OCI-LY3 (cell line): ENCODE measurements at regions not wholly inside any gene's neighbourhood (a gene's known extent, or its start where the extent isn't known, plus 50 kb on each side); places are given as distances from the start of the nearest gene placed in this dataset.

ENCODE experiments used
- H2AFZ ChIP-seq: fragments of 200-600, 300-600 bp; shearing (Covaris generic); 2 replicates; pipeline ENCODE4 v1.6.0; 2014; ENCODE audit warnings: antibody characterized with exemption, low read depth, low read length
- H3K27ac ChIP-seq: fragments of 200-600, 300-600 bp; sonication (generic); 2 replicates; pipeline ENCODE4 v1.5.1; 2014; ENCODE audit warnings: mild to moderate bottlenecking, low read length, moderate library complexity, mixed read lengths
- H3K27me3 ChIP-seq: fragments of 200-600, 300-600 bp; sonication (generic); 2 replicates; pipeline ENCODE4 v1.6.1; 2014; ENCODE audit warnings: low read depth, low read length, mixed read lengths
- H3K36me3 ChIP-seq: fragments of 200-600, 300-600 bp; sonication (generic); replicated peaks from 2 replicates; pipeline ENCODE3; 2014; ENCODE audit warnings: low read depth, low read length, mixed read lengths
- H3K4me1 ChIP-seq: fragments of 300-600, 200-600 bp; sonication (generic); 2 replicates; pipeline ENCODE4 v1.6.1; 2014; ENCODE audit warnings: low read length, mixed read lengths
- H3K4me2 ChIP-seq: fragments of 200-600, 300-600 bp; sonication (generic); 2 replicates; pipeline ENCODE4 v1.6.1; 2014; ENCODE audit warnings: low read length, mixed read lengths
- H3K4me3 ChIP-seq: fragments of 300-600, 200-600 bp; sonication (generic); 2 replicates; pipeline ENCODE4 v1.5.1; 2014; ENCODE audit warnings: antibody characterized with exemption, mild to moderate bottlenecking, low read length, moderate library complexity
- H3K79me2 ChIP-seq: fragments of 300-600, 200-600 bp; shearing (Covaris generic); 2 replicates; pipeline ENCODE4 v1.6.1; 2014; ENCODE audit warnings: mild to moderate bottlenecking, low read length, mixed read lengths
- H3K9ac ChIP-seq: fragments of 300-600, 200-600 bp; shearing (Covaris generic); 2 replicates; pipeline ENCODE4 v1.6.0; 2014; ENCODE audit warnings: mild to moderate bottlenecking, low read length, moderate library complexity
- H3K9me3 ChIP-seq: fragments of 200-600, 300-600 bp; shearing (Covaris generic); 2 replicates; pipeline ENCODE4 v1.6.1; 2014; ENCODE audit warnings: low read length, mixed read lengths; ENCODE audit not compliant: insufficient read depth
- H4K20me1 ChIP-seq: fragments of 200-600, 300-600 bp; sonication (generic); 2 replicates; pipeline ENCODE4 v1.6.1; 2016; ENCODE audit warnings: low read length, mixed read lengths; ENCODE audit not compliant: insufficient read depth
- EZH2phosphoT487 ChIP-seq: fragments of 200-600 bp; shearing (Covaris generic); IDR thresholded peaks from 2 replicates; pipeline ENCODE4 v1.6.1; 2018; ENCODE audit warnings: antibody characterized with exemption, mixed run types, low read depth
- TF ChIP-seq, protein P1 (sequence below): fragments of 200-600, 300-600 bp; sonication (generic); IDR thresholded peaks from 2 replicates; pipeline ENCODE4 v1.5.1; 2014; ENCODE audit warnings: antibody characterized with exemption, low read length, low read depth

- Histone ChIP-seq H4K20me1 (no peaks in the 10 kb centered on the region), H3K36me3 (no peaks in the 10 kb centered on the region), H2AFZ (no peak overlapping the region), H3K79me2 (no peaks in the 10 kb centered on the region), H3K27ac (no peak overlapping the region), H3K27me3 (peaks cover 20% of the 10 kb centered on the region), H3K9ac (no peak overlapping the region), H3K9me3 (no peaks in the 10 kb centered on the region), H3K4me1 (no peaks in the 10 kb centered on the region), H3K4me2 (no peak overlapping the region), H3K4me3 (no peak overlapping the region)
- no peak for TF ChIP-seq EZH2phosphoT487
- TF ChIP-seq, protein P1, sequence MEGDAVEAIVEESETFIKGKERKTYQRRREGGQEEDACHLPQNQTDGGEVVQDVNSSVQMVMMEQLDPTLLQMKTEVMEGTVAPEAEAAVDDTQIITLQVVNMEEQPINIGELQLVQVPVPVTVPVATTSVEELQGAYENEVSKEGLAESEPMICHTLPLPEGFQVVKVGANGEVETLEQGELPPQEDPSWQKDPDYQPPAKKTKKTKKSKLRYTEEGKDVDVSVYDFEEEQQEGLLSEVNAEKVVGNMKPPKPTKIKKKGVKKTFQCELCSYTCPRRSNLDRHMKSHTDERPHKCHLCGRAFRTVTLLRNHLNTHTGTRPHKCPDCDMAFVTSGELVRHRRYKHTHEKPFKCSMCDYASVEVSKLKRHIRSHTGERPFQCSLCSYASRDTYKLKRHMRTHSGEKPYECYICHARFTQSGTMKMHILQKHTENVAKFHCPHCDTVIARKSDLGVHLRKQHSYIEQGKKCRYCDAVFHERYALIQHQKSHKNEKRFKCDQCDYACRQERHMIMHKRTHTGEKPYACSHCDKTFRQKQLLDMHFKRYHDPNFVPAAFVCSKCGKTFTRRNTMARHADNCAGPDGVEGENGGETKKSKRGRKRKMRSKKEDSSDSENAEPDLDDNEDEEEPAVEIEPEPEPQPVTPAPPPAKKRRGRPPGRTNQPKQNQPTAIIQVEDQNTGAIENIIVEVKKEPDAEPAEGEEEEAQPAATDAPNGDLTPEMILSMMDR = no peak
These were observed 219.3 kb upstream of the PELI2 start for GRCh38 chr14:55898938-55899337.

DNA sequence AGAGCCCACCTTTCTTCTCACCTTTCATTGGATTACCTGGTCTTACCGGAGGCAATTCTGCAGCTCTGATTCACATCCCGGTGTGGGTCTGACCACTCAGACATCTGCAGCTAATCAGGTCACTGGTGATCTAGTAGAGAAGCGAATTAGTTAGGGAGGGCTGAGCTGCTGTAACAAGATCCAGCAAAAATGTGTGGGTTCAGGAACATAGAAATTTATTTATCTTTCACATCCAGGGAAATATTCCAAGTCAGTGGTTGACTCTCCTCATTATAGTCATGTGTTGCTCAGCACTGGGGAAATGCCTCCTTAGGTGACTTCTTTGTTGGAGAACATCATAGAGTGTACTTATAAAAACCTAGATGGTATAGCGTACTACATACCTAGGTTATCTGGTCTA lies 218.7 kb upstream of the PELI2 start:
- Histone ChIP-seq H4K20me1 (no peaks in the 10 kb centered on the region), H3K4me3 (no peak overlapping the region), H3K36me3 (no peaks in the 10 kb centered on the region), H3K9me3 (no peaks in the 10 kb centered on the region), H3K4me2 (no peak overlapping the region), H3K4me1 (no peaks in the 10 kb centered on the region), H2AFZ (no peak overlapping the region), H3K79me2 (no peaks in the 10 kb centered on the region), H3K9ac (no peak overlapping the region), H3K27me3 (peaks cover 14% of the 10 kb centered on the region), H3K27ac (no peak overlapping the region)
- TF ChIP-seq EZH2phosphoT487 = no peak
- TF ChIP-seq, protein P1 = no peak

DNA sequence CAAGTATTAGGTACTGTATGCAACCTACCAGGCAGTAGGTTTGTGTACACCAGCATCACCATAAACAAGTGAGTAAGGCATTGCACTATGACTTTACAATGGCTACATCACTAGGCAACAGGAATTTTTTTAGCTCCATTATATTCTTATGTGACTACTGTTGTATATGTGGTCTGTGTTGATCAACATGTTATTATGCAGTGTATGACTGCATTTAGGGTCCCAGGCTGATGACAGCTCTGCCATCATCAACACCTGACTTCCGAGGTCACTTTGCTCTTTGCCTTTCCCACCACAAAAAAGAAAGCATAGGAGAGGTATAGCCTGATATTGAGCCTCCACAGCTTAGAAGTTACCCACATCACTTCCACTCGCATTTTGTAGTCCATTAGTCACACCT lies 217.5 kb upstream of the PELI2 start:
- H3K4me1 ChIP-seq = no peaks in the 10 kb centered on the region
- H3K36me3 ChIP-seq = no peaks in the 10 kb centered on the region
- peaks cover 14% of the 10 kb centered on the region for H3K27me3 ChIP-seq
- H3K4me2 ChIP-seq = no peak overlapping the region
- no peak overlapping the region for H3K27ac ChIP-seq
- no peak overlapping the region for H3K4me3 ChIP-seq
- no peaks in the 10 kb centered on the region for H3K9me3 ChIP-seq
- H3K79me2 ChIP-seq = no peaks in the 10 kb centered on the region
- H3K9ac ChIP-seq = no peak overlapping the region
- no peak for TF ChIP-seq EZH2phosphoT487
- TF ChIP-seq, protein P1 = no peak
- no peaks in the 10 kb centered on the region for H4K20me1 ChIP-seq
- no peak overlapping the region for H2AFZ ChIP-seq

GRCh38 chr14:55901291-55901690 lies 216.9 kb upstream of the PELI2 start:
- H3K9me3 ChIP-seq = no peaks in the 10 kb centered on the region

More at GRCh38 chr14:55901291-55901690, 216.9 kb upstream of the PELI2 start:
- H3K4me1 ChIP-seq = no peaks in the 10 kb centered on the region
- H4K20me1 ChIP-seq = no peaks in the 10 kb centered on the region
- no peak overlapping the region for H3K4me2 ChIP-seq
- TF ChIP-seq, protein P1 = no peak
- no peak for TF ChIP-seq EZH2phosphoT487
- no peak overlapping the region for H2AFZ ChIP-seq
- H3K36me3 ChIP-seq = no peaks in the 10 kb centered on the region
- no peak overlapping the region for H3K9ac ChIP-seq
- H3K4me3 ChIP-seq = no peak overlapping the region
- H3K27me3 ChIP-seq = peaks cover 14% of the 10 kb centered on the region
- H3K79me2 ChIP-seq = no peaks in the 10 kb centered on the region
- no peak overlapping the region for H3K27ac ChIP-seq
